A549 (cell line): ENCODE measurements at regions not wholly inside any gene's neighbourhood (a gene's known extent, or its start where the extent isn't known, plus 50 kb on each side); places are given as distances from the start of the nearest gene placed in this dataset.

Experiments
- ATAC-seq, 2 experiments: fragments of 200-7000 bp in 1 of 2; fragments of >200 bp in 1 of 2; cut with Nextera tagmentation in 1 of 2; cut with Tn5 transposase in 1 of 2; 3 replicates each; pipeline versions ENCODE4 v1.8.0 to v1.9.1; 2018 to 2020; ENCODE audit warnings: mild to moderate bottlenecking in 1 of 2, moderate library complexity in 1 of 2
- CTCF ChIA-PET: fragments of 300-600 bp; sonication (Branson Sonifier 250); formaldehyde crosslinking; extraction: SDS; loops from one replicate; lab custom pipeline; 2021; ENCODE audit warnings: antibody characterized with exemption, inconsistent platforms; lab: Yijun Ruan, JAX
- POLR2A ChIA-PET: fragments of 350-600 bp; formaldehyde crosslinking; extraction: SDS; loops from one replicate; lab custom pipeline; 2021; ENCODE audit warnings: antibody characterized with exemption, inconsistent platforms; lab: Yijun Ruan, JAX
- DNase-seq, 2 experiments: peaks; one replicate each; pipeline versions ENCODE4 v3.0.0 to v3.0.0-alpha.2; 2011 to 2016; ENCODE audit warnings: low read depth in 1 of 2, low spot score in 1 of 2
- FAIRE-seq: peaks from 2 replicates; lab custom pipeline; 2011; peaks lifted over from hg19 to GRCh38; lab: Jason Lieb, UNC
- H3K27ac ChIP-seq, 2 experiments: fragments of >200 bp; sonication (Bioruptor Twin); formaldehyde crosslinking; 3 replicates each; pipeline ENCODE4 v1.5.1; 2016 to 2017
- H3K4me1 ChIP-seq: fragments of >200 bp; sonication (Bioruptor Twin); formaldehyde crosslinking; 3 replicates; pipeline ENCODE4 v1.6.1; 2016
- H3K4me2 ChIP-seq: fragments of >200 bp; sonication (Bioruptor Twin); formaldehyde crosslinking; 3 replicates; pipeline ENCODE4 v1.6.1; 2016
- H3K4me3 ChIP-seq: fragments of >200 bp; sonication (Bioruptor Twin); formaldehyde crosslinking; 3 replicates; pipeline ENCODE4 v1.5.1; 2016
- H3K9me3 ChIP-seq: fragments of >200 bp; sonication (Bioruptor Twin); formaldehyde crosslinking; 3 replicates; pipeline ENCODE4 v1.6.1; 2016
- CBX2 ChIP-seq: fragments of 200-600 bp; sonication (generic); IDR thresholded peaks from 2 replicates; pipeline ENCODE4 v1.6.1; 2016; ENCODE audit warnings: low read depth, mild to moderate bottlenecking, borderline replicate concordance
- CEBPB ChIP-seq, 2 experiments: fragments of >200 bp in 1 of 2; sonication (Bioruptor Twin) in 1 of 2; formaldehyde crosslinking in 1 of 2; IDR thresholded peaks; 2 replicates each; pipeline ENCODE4 v1.6.1; 2012 to 2016
- CHD4 ChIP-seq: fragments of 200-600 bp; sonication (generic); IDR thresholded peaks from 2 replicates; pipeline ENCODE4 v1.6.1; 2016; ENCODE audit warnings: antibody characterized with exemption, mild to moderate bottlenecking, borderline replicate concordance
- EP300 ChIP-seq, 2 experiments: fragments of >200 bp; sonication (Bioruptor Twin); formaldehyde crosslinking; IDR thresholded peaks; 2 replicates in 1 of 2; 3 replicates in 1 of 2; pipeline ENCODE4 v1.6.1; 2016 to 2017
- ESRRA ChIP-seq: fragments of 150-350 bp; IDR thresholded peaks from 2 replicates; pipeline ENCODE4 v1.6.1; 2014; ENCODE audit warnings: mild to moderate bottlenecking, low read length, borderline replicate concordance
- FOSL2 ChIP-seq, 2 experiments: fragments of 450-650 bp in 1 of 2; fragments of >200 bp in 1 of 2; sonication (Bioruptor Twin) in 1 of 2; formaldehyde crosslinking; IDR thresholded peaks; 2 replicates each; pipeline versions ENCODE4 v1.5.0 to v1.6.1; 2016 to 2020; ENCODE audit warnings: mild to moderate bottlenecking in 1 of 2, moderate library complexity in 1 of 2
- HOXB5 ChIP-seq: fragments of 250-450 bp; sonication (Bioruptor Pico); IDR thresholded peaks from 2 replicates; pipeline ENCODE4 v1.5.0; 2020; ENCODE audit warnings: mild to moderate bottlenecking, moderate library complexity
- JUNB ChIP-seq: fragments of >200 bp; sonication (Bioruptor Twin); formaldehyde crosslinking; IDR thresholded peaks from 2 replicates; pipeline ENCODE4 v1.6.1; 2016
- NPAS2 ChIP-seq: fragments of 250-450 bp; sonication (Bioruptor Pico); IDR thresholded peaks from 2 replicates; pipeline ENCODE4 v1.8.0; 2022; ENCODE audit warnings: mild to moderate bottlenecking, moderate library complexity, borderline replicate concordance
- NR3C1 ChIP-seq: fragments of >200 bp; sonication (Bioruptor Twin); formaldehyde crosslinking; IDR thresholded peaks from 3 replicates; pipeline ENCODE4 v1.6.1; 2017
- POLR2A ChIP-seq: IDR thresholded peaks from 2 replicates; pipeline ENCODE4 v1.6.1; 2012; ENCODE audit warnings: mild to moderate bottlenecking, low read length
- POLR2AphosphoS2 ChIP-seq: conservative IDR thresholded peaks from 2 replicates; pipeline ENCODE4 v1.6.1; 2012; ENCODE audit warnings: low read length, improper control_type of control experiment, inconsistent platforms
- RFX5 ChIP-seq: fragments of 450-650 bp; IDR thresholded peaks from 2 replicates; pipeline ENCODE4 v1.7.1; 2014; ENCODE audit warnings: antibody characterized with exemption, mild to moderate bottlenecking, moderate library complexity
- RNF2 ChIP-seq: fragments of 200-600 bp; sonication (generic); IDR thresholded peaks from 2 replicates; pipeline ENCODE4 v1.6.1; 2016; ENCODE audit warnings: low read depth, mild to moderate bottlenecking, antibody characterized with exemption, moderate library complexity, borderline replicate concordance
- SREBF2 ChIP-seq: fragments of 450-650 bp; IDR thresholded peaks from 2 replicates; pipeline ENCODE4 v1.6.1; 2014; ENCODE audit warnings: mild to moderate bottlenecking, moderate library complexity
- TFCP2L1 ChIP-seq: fragments of 250-450 bp; sonication (Bioruptor Pico); IDR thresholded peaks from 2 replicates; pipeline ENCODE4 v1.5.0; 2021; ENCODE audit warnings: mild to moderate bottlenecking
- TP53 ChIP-seq: fragments of 250-450 bp; sonication (Bioruptor Pico); IDR thresholded peaks from 2 replicates; pipeline ENCODE4 v1.5.0; 2021; ENCODE audit warnings: mild to moderate bottlenecking, moderate library complexity
- ZNF302 ChIP-seq: fragments of 250-450 bp; sonication (Bioruptor Pico); IDR thresholded peaks from 2 replicates; pipeline ENCODE4 v1.9.0; 2021; ENCODE audit warnings: inconsistent platforms, mild to moderate bottlenecking, moderate library complexity
- WGBS: methylation state at CpG from one replicate; pipeline ENCODE4 v1.1.6; 2017; ENCODE audit errors: missing lambda C conversion rate; 5-methylcytosine and 5-hydroxymethylcytosine counted together
- TF ChIP-seq, protein P1 (sequence below): IDR thresholded peaks from 2 replicates; pipeline ENCODE4 v1.6.1; 2012
- TF ChIP-seq, protein P2 (sequence below): fragments of >200 bp; sonication (Bioruptor Twin); formaldehyde crosslinking; IDR thresholded peaks from 3 replicates; pipeline ENCODE4 v1.5.1; 2016
- TF ChIP-seq, protein P3 (sequence below): fragments of 250-450 bp; sonication (Bioruptor Pico); IDR thresholded peaks from 2 replicates; pipeline ENCODE4 v1.5.0; 2021; ENCODE audit warnings: mild to moderate bottlenecking, moderate library complexity, borderline replicate concordance
- TF ChIP-seq, protein P4 (sequence below): IDR thresholded peaks from 2 replicates; pipeline ENCODE4 v1.6.1; 2012
- TF ChIP-seq, protein P5 (sequence below): fragments of >200 bp; sonication (Bioruptor Twin); formaldehyde crosslinking; IDR thresholded peaks from 3 replicates; pipeline ENCODE4 v1.6.1; 2016
- TF ChIP-seq, protein P6 (sequence below): fragments of 450-650 bp; IDR thresholded peaks from 2 replicates; pipeline ENCODE4 v1.6.1; 2014; ENCODE audit warnings: antibody characterized with exemption
- TF ChIP-seq, protein P7 (sequence below): fragments of >200 bp; sonication (Bioruptor Twin); formaldehyde crosslinking; IDR thresholded peaks from 2 replicates; pipeline ENCODE4 v1.6.1; 2016
- TF ChIP-seq, protein P8 (sequence below): fragments of 150-350 bp; IDR thresholded peaks from 2 replicates; pipeline ENCODE4 v1.6.1; 2014; ENCODE audit warnings: low read depth, mild to moderate bottlenecking, low read length

DNA sequence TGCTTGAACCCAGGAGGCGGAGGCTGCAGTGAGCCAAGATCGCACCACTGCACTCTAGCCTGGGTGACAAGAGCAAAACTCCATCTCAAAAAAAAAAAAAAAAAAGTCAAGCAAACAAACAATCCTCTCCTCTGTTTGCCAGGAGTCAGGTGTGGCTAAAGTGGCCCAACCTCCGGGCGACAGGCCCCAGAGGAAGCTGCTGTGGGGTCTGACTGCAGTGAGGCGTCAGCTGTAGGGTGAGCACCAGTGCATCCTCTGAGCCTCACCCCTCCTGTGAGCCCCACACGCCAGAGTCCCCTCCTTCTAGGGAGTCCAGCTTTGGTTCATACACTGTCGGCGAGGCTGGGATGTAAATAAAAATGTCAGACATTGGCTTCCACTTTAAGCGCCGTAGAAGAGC is 76.5 kb upstream of the HS6ST1 start:
- TF ChIP-seq EP300 (IDR thresholded peaks at IDR 0.05): no peak
- FAIRE-seq (no peak), ATAC-seq (no peak), DNase-seq (no peak)
- Histone ChIP-seq H3K4me1 (no peaks in the 10 kb centered on the region), H3K4me3 (no peak overlapping the region), H3K9me3 (no peaks in the 10 kb centered on the region), H3K27ac (no peak overlapping the region), H3K4me2 (no peak overlapping the region)
- CTCF ChIA-PET: interaction anchor here (1.4 kb wide), 1 partner anchor 10 kb away, joined by 3 read pairs; no protein-coding TSS in a partner anchor
- 81% methylated on average over 10 of the region's 10 CpGs for WGBS
- POLR2A ChIA-PET: no interaction called here

DNA sequence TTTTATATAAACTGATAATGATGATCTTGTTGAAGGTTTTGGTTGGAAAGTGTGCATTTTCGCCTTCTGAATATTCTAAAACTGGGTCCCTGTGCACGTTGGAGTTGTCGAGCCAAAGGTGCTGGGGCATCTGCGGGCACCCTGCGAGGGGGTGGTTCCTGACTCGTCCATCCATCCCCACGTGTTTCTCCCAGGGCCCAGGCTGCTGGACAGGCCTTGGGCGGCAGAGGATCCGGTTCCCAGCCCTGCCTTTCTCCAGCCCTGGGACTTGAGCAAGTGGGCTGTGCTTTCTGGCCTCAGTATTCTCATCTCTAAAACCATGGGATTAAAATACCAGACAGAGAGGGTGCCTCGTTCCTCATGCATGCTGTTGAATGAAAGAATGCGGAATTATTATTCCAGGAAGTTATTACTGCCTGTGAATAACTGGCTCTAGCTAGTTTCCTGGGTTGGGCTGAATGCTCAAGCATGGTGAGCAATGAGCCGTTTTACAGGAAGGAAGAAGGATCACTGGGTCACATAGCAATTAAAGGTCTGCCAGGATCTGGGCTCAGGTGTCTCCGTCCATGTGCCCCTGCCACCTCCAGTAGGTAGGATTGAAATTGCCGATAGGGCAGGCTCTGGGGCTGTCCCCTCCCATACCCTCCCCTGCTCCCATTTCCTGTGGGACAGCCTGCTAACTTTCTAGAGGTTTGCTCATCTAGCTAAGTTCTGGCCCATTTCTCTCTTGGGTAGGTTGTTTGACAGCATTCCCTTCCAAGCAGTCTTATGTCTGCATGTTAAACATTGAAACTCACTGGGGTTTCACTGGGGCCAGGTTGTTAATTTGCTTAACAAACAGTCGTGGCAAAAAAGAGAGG is 77.2 kb upstream of the HS6ST1 start:
- DNase-seq (no peak), FAIRE-seq (no peak)
- CTCF ChIA-PET: no interaction called here

DNA sequence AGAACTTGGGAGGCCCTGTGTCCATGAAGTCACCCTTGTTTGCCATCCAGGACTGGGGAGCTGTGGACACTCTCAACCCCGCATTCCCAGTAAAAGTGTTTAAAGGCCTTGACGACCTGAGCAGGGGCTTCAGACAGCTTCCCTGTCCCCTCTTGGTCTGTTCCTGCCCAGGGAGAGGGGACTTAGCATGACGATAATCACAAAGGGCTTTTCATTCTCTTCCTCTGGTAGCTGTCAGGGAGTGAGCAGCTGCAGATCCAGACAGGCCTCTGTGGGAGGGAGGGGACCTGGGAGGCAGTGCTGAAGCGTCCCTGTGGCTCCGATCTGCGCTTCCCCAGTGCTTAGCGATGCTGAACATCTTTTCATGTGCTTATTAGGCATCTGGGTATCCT is 77.8 kb upstream of the HS6ST1 start:
- DNase-seq: no peak
- TF ChIP-seq SREBF2 (no peak), ESRRA (no peak), POLR2A (no peak), FOSL2 (IDR thresholded peaks at IDR 0.05) (no peak), FOSL2 (CRISPR knock-in tag; IDR thresholded peaks at IDR 0.05) (no peak), NPAS2 (CRISPR knock-in tag) (no peak), CBX2 (no peak), HOXB5 (CRISPR knock-in tag) (no peak), CEBPB (IDR thresholded peaks at IDR 0.05) (no peak), JUNB (no peak)
- TF ChIP-seq, protein P1, sequence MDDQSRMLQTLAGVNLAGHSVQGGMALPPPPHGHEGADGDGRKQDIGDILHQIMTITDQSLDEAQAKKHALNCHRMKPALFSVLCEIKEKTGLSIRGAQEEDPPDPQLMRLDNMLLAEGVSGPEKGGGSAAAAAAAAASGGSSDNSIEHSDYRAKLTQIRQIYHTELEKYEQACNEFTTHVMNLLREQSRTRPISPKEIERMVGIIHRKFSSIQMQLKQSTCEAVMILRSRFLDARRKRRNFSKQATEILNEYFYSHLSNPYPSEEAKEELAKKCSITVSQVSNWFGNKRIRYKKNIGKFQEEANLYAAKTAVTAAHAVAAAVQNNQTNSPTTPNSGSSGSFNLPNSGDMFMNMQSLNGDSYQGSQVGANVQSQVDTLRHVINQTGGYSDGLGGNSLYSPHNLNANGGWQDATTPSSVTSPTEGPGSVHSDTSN: no peak
- TF ChIP-seq, protein P2, sequence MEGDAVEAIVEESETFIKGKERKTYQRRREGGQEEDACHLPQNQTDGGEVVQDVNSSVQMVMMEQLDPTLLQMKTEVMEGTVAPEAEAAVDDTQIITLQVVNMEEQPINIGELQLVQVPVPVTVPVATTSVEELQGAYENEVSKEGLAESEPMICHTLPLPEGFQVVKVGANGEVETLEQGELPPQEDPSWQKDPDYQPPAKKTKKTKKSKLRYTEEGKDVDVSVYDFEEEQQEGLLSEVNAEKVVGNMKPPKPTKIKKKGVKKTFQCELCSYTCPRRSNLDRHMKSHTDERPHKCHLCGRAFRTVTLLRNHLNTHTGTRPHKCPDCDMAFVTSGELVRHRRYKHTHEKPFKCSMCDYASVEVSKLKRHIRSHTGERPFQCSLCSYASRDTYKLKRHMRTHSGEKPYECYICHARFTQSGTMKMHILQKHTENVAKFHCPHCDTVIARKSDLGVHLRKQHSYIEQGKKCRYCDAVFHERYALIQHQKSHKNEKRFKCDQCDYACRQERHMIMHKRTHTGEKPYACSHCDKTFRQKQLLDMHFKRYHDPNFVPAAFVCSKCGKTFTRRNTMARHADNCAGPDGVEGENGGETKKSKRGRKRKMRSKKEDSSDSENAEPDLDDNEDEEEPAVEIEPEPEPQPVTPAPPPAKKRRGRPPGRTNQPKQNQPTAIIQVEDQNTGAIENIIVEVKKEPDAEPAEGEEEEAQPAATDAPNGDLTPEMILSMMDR: no peak
- TF ChIP-seq, protein P3, sequence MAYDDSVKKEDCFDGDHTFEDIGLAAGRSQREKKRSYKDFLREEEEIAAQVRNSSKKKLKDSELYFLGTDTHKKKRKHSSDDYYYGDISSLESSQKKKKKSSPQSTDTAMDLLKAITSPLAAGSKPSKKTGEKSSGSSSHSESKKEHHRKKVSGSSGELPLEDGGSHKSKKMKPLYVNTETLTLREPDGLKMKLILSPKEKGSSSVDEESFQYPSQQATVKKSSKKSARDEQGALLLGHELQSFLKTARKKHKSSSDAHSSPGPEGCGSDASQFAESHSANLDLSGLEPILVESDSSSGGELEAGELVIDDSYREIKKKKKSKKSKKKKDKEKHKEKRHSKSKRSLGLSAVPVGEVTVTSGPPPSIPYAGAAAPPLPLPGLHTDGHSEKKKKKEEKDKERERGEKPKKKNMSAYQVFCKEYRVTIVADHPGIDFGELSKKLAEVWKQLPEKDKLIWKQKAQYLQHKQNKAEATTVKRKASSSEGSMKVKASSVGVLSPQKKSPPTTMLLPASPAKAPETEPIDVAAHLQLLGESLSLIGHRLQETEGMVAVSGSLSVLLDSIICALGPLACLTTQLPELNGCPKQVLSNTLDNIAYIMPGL (CRISPR knock-in tag): no peak

More for the DNA sequence above, 77.2 kb upstream of the HS6ST1 start:
- H3K4me2 ChIP-seq: no peak overlapping the region
- 0 out of 6 replicates have a peak, but pooled peaks of 1 of the 2 experiments have one; percentile 30 for ATAC-seq
- TF ChIP-seq EP300 (IDR thresholded peaks at IDR 0.05) (no peak), TP53 (no peak), ESRRA (no peak), RNF2 (no peak), FOSL2 (IDR thresholded peaks at IDR 0.05) (no peak), FOSL2 (CRISPR knock-in tag; IDR thresholded peaks at IDR 0.05) (no peak), NR3C1 (no peak), TFCP2L1 (CRISPR knock-in tag) (no peak), CBX2 (no peak), CEBPB (IDR thresholded peaks at IDR 0.05) (no peak), ZNF302 (CRISPR knock-in tag) (no peak), CHD4 (no peak), POLR2AphosphoS2 (no peak), RFX5 (no peak)
- TF ChIP-seq, protein P4, sequence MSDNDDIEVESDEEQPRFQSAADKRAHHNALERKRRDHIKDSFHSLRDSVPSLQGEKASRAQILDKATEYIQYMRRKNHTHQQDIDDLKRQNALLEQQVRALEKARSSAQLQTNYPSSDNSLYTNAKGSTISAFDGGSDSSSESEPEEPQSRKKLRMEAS: no peak
- TF ChIP-seq, protein P5, sequence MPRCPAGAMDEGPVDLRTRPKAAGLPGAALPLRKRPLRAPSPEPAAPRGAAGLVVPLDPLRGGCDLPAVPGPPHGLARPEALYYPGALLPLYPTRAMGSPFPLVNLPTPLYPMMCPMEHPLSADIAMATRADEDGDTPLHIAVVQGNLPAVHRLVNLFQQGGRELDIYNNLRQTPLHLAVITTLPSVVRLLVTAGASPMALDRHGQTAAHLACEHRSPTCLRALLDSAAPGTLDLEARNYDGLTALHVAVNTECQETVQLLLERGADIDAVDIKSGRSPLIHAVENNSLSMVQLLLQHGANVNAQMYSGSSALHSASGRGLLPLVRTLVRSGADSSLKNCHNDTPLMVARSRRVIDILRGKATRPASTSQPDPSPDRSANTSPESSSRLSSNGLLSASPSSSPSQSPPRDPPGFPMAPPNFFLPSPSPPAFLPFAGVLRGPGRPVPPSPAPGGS: no peak
- TF ChIP-seq, protein P6, sequence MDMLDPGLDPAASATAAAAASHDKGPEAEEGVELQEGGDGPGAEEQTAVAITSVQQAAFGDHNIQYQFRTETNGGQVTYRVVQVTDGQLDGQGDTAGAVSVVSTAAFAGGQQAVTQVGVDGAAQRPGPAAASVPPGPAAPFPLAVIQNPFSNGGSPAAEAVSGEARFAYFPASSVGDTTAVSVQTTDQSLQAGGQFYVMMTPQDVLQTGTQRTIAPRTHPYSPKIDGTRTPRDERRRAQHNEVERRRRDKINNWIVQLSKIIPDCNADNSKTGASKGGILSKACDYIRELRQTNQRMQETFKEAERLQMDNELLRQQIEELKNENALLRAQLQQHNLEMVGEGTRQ: no peak
- TF ChIP-seq, protein P7, sequence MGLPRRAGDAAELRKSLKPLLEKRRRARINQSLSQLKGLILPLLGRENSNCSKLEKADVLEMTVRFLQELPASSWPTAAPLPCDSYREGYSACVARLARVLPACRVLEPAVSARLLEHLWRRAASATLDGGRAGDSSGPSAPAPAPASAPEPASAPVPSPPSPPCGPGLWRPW: no peak
- TF ChIP-seq, protein P8, sequence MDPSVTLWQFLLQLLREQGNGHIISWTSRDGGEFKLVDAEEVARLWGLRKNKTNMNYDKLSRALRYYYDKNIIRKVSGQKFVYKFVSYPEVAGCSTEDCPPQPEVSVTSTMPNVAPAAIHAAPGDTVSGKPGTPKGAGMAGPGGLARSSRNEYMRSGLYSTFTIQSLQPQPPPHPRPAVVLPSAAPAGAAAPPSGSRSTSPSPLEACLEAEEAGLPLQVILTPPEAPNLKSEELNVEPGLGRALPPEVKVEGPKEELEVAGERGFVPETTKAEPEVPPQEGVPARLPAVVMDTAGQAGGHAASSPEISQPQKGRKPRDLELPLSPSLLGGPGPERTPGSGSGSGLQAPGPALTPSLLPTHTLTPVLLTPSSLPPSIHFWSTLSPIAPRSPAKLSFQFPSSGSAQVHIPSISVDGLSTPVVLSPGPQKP: no peak
- TF ChIP-seq, all 56 proteins: peak for 0
- POLR2A ChIA-PET: no interaction called here
- WGBS: 72% methylated on average over 14 of the region's 15 CpGs
- Histone ChIP-seq H3K4me1 (no peaks in the 10 kb centered on the region), H3K4me3 (no peak overlapping the region), H3K27ac (no peak overlapping the region), H3K9me3 (no peaks in the 10 kb centered on the region)

More for the DNA sequence above, 77.8 kb upstream of the HS6ST1 start:
- ChIA-PET POLR2A (no interaction called here), CTCF (no interaction called here)
- no peak overlapping the region for H3K4me3 ChIP-seq
- H3K4me2 ChIP-seq: no peak overlapping the region
- H3K27ac ChIP-seq: no peak overlapping the region
- WGBS: 71% methylated on average over 5 of the region's 7 CpGs
- FAIRE-seq (no peak), ATAC-seq (no peak)
- no peaks in the 10 kb centered on the region for H3K9me3 ChIP-seq
- H3K4me1 ChIP-seq: no peaks in the 10 kb centered on the region
